ENCODE measurements at regions not wholly inside any gene's neighbourhood (a gene's known extent, or its start where the extent isn't known, plus 50 kb on each side); places are given as distances from the start of the nearest gene placed in this dataset.

DNA sequence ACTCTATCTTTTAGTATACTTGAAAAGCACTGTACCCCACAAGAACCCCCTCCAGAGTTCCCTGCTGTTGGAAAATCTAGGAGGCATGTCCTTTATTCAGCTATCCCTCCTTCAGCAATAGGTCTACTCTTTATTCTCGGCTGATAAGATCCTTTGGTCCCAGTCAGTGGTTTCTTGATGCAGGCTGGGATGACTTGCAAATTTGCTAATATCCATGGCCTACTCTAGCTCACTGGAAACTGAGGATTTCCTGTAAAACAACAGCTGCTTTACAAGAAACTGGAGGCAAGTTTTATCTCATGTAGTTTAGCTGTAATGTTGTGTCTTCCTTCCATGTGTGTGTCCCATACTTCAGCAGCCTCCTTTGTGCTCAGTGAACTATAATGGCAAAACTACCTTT, 183.9 kb upstream of the SCN7A start:
- TF ChIP-seq, protein P1, sequence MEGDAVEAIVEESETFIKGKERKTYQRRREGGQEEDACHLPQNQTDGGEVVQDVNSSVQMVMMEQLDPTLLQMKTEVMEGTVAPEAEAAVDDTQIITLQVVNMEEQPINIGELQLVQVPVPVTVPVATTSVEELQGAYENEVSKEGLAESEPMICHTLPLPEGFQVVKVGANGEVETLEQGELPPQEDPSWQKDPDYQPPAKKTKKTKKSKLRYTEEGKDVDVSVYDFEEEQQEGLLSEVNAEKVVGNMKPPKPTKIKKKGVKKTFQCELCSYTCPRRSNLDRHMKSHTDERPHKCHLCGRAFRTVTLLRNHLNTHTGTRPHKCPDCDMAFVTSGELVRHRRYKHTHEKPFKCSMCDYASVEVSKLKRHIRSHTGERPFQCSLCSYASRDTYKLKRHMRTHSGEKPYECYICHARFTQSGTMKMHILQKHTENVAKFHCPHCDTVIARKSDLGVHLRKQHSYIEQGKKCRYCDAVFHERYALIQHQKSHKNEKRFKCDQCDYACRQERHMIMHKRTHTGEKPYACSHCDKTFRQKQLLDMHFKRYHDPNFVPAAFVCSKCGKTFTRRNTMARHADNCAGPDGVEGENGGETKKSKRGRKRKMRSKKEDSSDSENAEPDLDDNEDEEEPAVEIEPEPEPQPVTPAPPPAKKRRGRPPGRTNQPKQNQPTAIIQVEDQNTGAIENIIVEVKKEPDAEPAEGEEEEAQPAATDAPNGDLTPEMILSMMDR (IDR thresholded peaks at IDR 0.05) = no peak
- no peak for TF ChIP-seq POLR2A (IDR thresholded peaks at IDR 0.05)

Measured in tibial nerve (tissue), 3 donors.